HK-2 (cell line): ENCODE measurements at regions not wholly inside any gene's neighbourhood (a gene's known extent, or its start where the extent isn't known, plus 50 kb on each side); places are given as distances from the start of the nearest gene placed in this dataset.
"Not testable (repeated sequence)": the region's sequence is repeated elsewhere in the genome, so short reads cannot be mapped to it uniquely, and the experiment has no call there.

Source experiments
- DNase-seq: peaks from one replicate; pipeline ENCODE4 v3.0.0-alpha.2; 2018; ENCODE audit not compliant: unreplicated experiment

- no peak for DNase-seq
Measured at GRCh38 chr6:100099189-100100074, 105.4 kb upstream of the MCHR2 start.

- no peak for DNase-seq
Measured at GRCh38 chr6:100096936-100097335, 102.9 kb upstream of the MCHR2 start.

GRCh38 chr6:100096341-100096740 is 102.3 kb upstream of the MCHR2 start:
- DNase-seq: no peak

GRCh38 chr6:100093405-100093804 is 99.4 kb upstream of the MCHR2 start:
- no peak for DNase-seq

GRCh38 chr6:100088009-100088408 is 94.0 kb upstream of the MCHR2 start:
- no peak for DNase-seq

GRCh38 chr6:100084991-100085364 is 91.0 kb upstream of the MCHR2 start:
- no peak for DNase-seq

GRCh38 chr6:100084316-100084990 is 90.4 kb upstream of the MCHR2 start:
- no peak for DNase-seq

- no peak for DNase-seq
Measured at GRCh38 chr6:100078509-100078908, 84.5 kb upstream of the MCHR2 start.

- no peak for DNase-seq
Measured at GRCh38 chr6:100065348-100065747, 71.3 kb upstream of the MCHR2 start.

- no peak for DNase-seq
Measured at GRCh38 chr6:100062621-100063020, 68.6 kb upstream of the MCHR2 start.

- no peak for DNase-seq
Measured at GRCh38 chr6:100057941-100058340, 63.9 kb upstream of the MCHR2 start.

GRCh38 chr6:100050550-100050949 is 56.5 kb upstream of the MCHR2 start:
- no peak for DNase-seq

- not testable (repeated sequence) for DNase-seq
Measured at GRCh38 chr6:100043961-100044360, 49.9 kb upstream of the MCHR2 start.
